Hematopoietic multipotent progenitor cell treated with erythropoietin and hydrocortisone succinate and interleukin-3 and kit ligand, for 4 days (in vitro differentiated cells): ENCODE measurements at regions not wholly inside any gene's neighbourhood (a gene's known extent, or its start where the extent isn't known, plus 50 kb on each side); places are given as distances from the start of the nearest gene placed in this dataset.
A peak's percentile ranks its signal among the peaks of the same experiment; 100 is the strongest.
"Not testable (repeated sequence)": the region's sequence is repeated elsewhere in the genome, so short reads cannot be mapped to it uniquely, and the experiment has no call there.

Experiments
- DNase-seq: peaks from one replicate; pipeline ENCODE4 v3.0.0-alpha.2; 2015

GRCh38 chr11:49499117-49499516 lies 290.7 kb upstream of the FOLH1 start:
- no peak for DNase-seq

GRCh38 chr11:49505231-49505630 lies 296.8 kb upstream of the FOLH1 start:
- no peak for DNase-seq

GRCh38 chr11:49526240-49526829 lies 317.9 kb upstream of the FOLH1 start:
- peak; percentile 41 for DNase-seq

GRCh38 chr11:49533204-49533603 lies 324.8 kb upstream of the FOLH1 start:
- no peak for DNase-seq

GRCh38 chr11:49538927-49539326 lies 330.5 kb upstream of the FOLH1 start:
- DNase-seq = not testable (repeated sequence)

- not testable (repeated sequence) for DNase-seq
Observed at GRCh38 chr11:49558261-49558847, 350.0 kb upstream of the FOLH1 start.

- DNase-seq = not testable (repeated sequence)
Observed at GRCh38 chr11:49560593-49560992, 352.2 kb upstream of the FOLH1 start.

- DNase-seq = not testable (repeated sequence)
Observed at GRCh38 chr11:49561240-49561880, 353.0 kb upstream of the FOLH1 start.

- not testable (repeated sequence) for DNase-seq
Observed at GRCh38 chr11:49562262-49562661, 353.9 kb upstream of the FOLH1 start.

GRCh38 chr11:49579492-49579891 lies 371.1 kb upstream of the FOLH1 start:
- DNase-seq = not testable (repeated sequence)

- DNase-seq = not testable (repeated sequence)
Observed at GRCh38 chr11:49585495-49585894, 366.7 kb upstream of the OR4C13 start.

- not testable (repeated sequence) for DNase-seq
Observed at GRCh38 chr11:49608892-49609291, 343.3 kb upstream of the OR4C13 start.

- not testable (repeated sequence) for DNase-seq
Observed at GRCh38 chr11:49623872-49624271, 328.3 kb upstream of the OR4C13 start.

- not testable (repeated sequence) for DNase-seq
Observed at GRCh38 chr11:49670705-49671104, 281.5 kb upstream of the OR4C13 start.

GRCh38 chr11:49702121-49702520 lies 250.1 kb upstream of the OR4C13 start:
- not testable (repeated sequence) for DNase-seq

GRCh38 chr11:49750447-49750846 lies 201.7 kb upstream of the OR4C13 start:
- not testable (repeated sequence) for DNase-seq

- not testable (repeated sequence) for DNase-seq
Observed at GRCh38 chr11:49750960-49751359, 201.2 kb upstream of the OR4C13 start.

GRCh38 chr11:49780791-49781190 lies 171.4 kb upstream of the OR4C13 start:
- not testable (repeated sequence) for DNase-seq

- not testable (repeated sequence) for DNase-seq
Observed at GRCh38 chr11:49782000-49782399, 170.2 kb upstream of the OR4C13 start.

- DNase-seq = not testable (repeated sequence)
Observed at GRCh38 chr11:49783841-49784240, 168.3 kb upstream of the OR4C13 start.

GRCh38 chr11:49789787-49790186 lies 162.4 kb upstream of the OR4C13 start:
- DNase-seq = not testable (repeated sequence)

GRCh38 chr11:49798206-49798837 lies 153.9 kb upstream of the OR4C13 start:
- not testable (repeated sequence) for DNase-seq

- not testable (repeated sequence) for DNase-seq
Observed at GRCh38 chr11:49817705-49818430, 134.3 kb upstream of the OR4C13 start.
